ENCODE measurements at regions not wholly inside any gene's neighbourhood (a gene's known extent, or its start where the extent isn't known, plus 50 kb on each side); places are given as distances from the start of the nearest gene placed in this dataset.

DNA sequence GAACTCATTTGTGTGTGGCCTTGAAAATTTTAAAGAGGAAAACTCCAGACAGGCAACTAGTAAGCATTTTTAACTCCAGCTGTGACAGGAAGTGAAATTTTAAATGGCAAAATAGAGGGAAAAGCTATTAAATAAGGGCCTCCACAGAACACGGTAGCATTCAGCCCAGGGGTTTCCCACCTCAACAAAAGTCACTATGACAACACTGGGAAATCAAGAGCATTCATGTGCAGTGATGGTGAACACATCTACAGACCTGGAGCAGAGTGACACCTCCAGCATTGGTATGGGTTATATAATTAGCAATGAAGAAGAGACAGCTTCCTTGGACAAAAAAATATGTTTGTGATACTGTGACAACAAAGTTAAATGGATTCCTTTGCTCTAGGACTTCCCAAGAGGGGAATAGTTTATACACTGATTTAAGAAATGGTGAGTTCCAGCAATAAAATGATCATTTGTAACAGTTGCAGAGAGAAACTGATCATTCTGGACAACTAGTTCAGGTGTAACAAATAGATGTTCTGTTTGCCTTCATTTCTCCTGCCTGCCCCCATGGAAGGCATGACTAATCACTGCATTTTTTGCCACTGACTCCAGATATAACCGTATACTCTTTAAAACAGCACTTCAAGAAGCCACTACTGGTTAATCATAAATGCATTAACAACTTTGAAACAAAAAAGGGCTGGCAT, 93.3 kb upstream of the SLC44A1 start:
- DNase-seq, result peak; percentile 67

DNA sequence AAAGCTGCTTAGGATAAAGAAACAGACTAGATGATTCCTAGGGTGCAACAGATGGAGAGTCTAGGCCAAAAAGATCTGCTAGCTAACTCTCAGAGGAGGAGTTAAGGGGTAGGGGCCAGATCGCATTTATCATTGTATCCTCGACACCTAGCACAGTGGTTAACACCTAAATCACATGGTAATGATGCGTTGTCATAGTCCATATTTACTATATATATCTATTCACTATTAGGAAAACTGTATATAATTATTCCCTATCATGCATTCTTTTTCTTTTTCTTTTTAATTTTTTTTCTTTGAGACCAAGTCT, 92.8 kb upstream of the SLC44A1 start:
- no peak for DNase-seq

GRCh38 chr9:105154723-105155191, 89.7 kb upstream of the SLC44A1 start:
- no peak for DNase-seq

GRCh38 chr9:105157171-105157583, 87.3 kb upstream of the SLC44A1 start:
- DNase-seq, result peak; percentile 26

GRCh38 chr9:105158020-105158419, 86.4 kb upstream of the SLC44A1 start:
- DNase-seq, result no peak

DNA sequence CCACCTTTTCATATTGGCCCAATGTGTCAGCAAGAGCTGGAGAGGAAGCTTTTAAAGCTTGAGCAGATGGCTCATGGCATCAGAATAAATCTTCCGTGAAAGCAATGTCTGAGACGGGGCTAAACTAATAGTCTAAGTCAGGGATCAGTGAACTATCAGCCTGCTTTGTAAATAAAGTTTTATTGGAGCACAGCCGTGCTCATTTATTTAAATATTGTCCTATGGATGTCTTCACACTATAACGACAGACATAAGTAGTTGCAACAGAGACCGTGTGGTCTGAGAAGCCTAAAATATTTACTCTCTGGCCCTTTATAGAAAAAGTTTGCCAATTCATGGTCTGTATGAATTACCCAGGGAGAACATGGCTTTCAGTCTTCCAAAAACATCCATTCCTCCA, 85.6 kb upstream of the SLC44A1 start:
- no peak for DNase-seq

DNA sequence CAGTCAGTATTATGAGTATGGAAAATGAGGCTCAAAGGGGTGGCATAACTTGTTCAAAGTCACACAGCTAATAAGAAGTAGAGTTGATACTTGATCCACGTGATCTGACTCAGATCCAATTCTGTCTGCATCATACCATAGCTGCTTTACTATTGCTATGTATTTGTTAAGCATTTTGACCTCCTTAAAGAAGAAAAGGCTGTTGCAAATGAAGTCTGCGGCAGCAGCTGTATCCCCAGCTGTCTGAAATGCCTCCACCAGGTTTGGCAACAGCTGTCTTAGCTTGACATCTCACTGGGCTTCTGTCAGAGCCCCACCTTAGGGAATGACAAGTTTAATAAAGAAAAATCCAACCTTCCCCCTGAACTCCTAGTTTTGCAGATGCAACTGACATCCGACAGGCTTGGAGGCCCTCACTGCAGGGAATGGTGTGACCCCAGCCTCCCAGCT, 75.6 kb upstream of the SLC44A1 start:
- no peak for DNase-seq

GRCh38 chr9:105171076-105171475, 73.4 kb upstream of the SLC44A1 start:
- no peak for DNase-seq

GRCh38 chr9:105171589-105171988, 72.9 kb upstream of the SLC44A1 start:
- no peak for DNase-seq

- no peak for DNase-seq
These were observed 72.0 kb upstream of the SLC44A1 start for GRCh38 chr9:105172436-105172835.

- no peak for DNase-seq
These were observed 71.1 kb upstream of the SLC44A1 start for GRCh38 chr9:105173306-105173705.

- DNase-seq, result no peak
These were observed 70.6 kb upstream of the SLC44A1 start for GRCh38 chr9:105173826-105174225.

DNA sequence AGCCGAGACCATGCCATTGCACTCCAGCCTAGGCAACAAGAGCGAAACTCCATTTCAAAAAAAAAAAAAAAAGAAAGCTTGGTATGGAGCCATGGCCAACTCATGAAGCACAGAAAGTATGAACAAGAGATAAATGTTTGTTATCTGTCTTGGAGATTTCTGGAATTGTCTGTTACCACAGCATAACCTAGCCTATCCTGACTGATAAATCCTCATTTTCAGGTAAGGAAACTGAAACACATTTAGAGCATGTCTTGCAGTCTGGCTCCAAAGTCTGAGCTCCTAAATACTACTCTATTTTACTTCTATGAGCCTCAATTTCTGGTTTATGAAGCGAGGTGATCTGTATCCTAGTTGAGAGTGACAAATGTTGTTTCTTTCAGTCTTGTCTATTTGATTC, 68.3 kb upstream of the SLC44A1 start:
- no peak for DNase-seq

DNA sequence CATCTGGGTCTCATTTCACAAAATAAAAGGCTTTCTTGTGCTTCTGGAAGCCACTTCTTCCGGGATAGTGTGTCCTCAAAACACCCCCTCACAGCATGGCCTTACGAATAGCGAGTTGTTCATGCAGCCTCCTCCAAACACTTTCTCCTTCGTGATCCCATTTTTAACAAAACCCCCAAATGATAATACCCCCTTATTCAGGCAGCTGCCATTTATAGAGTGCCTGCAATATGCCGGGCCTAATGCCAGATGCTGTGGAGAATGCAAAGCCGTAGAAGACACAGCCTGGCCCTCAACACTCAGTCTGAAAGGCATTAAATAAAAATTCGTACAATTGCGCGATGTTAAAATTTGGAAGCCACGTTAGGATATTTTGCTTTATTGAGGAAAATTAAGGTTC, 66.4 kb upstream of the SLC44A1 start:
- no peak for DNase-seq

GRCh38 chr9:105187781-105188180, 56.7 kb upstream of the SLC44A1 start:
- no peak for DNase-seq

DNA sequence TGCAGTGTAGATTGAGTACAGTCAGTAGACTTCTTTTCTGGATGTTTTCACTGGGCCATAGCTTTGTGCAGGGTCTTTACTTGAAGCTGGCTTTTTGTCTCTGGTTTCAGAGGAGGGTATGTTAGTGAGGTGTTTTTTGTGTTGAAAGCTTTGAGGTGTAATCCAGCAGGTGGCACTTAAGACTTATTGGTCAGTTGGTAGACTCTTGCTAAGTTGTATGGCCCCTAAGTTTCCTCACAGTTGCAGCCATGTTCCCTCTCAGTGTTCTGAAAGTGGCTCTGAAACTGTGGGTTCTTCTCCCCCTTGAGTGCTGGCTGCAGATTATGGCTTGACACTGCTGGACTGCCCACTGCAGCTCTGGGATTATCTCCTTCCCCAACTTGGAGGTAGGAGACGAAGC, 55.7 kb upstream of the SLC44A1 start:
- no peak for DNase-seq

- DNase-seq, result no peak
These were observed 52.8 kb upstream of the SLC44A1 start for GRCh38 chr9:105191508-105192121.

DNA sequence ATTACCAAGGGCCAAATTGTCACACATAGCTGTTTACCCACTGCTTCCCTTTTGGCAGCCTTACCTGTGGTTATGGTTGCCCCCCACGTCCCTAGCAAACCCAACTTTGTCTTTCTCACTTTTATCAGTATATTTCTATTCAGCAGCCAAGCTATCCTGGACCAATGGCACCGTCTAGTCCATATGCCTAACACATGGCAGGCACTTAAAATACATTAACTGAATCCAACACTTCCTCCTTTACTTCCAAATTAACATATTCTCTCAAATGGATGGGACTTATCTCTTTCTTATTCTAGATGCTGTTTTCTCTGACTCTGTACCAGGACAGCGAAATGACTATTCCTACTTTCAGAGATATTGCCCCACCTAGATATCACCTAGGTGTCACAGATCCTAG, 50.9 kb upstream of the SLC44A1 start:
- DNase-seq, result no peak

DNA sequence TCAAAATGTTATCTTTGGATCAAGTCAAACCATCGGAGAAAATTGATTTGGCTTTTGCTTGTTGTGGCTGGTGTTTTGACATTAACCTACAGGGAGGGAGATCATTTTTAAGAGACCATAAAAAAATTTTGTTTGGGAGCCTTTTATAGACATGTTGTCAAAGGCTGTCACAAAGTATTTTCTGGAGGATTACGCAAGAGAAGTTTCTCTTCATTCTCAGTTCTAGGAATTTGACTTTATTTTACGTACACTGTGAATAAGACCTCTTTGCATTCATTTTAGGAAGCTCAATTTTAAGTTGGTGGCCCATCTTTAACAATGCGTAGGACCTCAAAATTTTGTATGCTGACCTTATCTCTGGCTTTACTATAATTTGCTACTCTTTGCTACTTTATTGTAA, 50.2 kb upstream of the SLC44A1 start:
- no peak for DNase-seq
